NCI-H1417 treated with DMSO at 0.1 percent for 48 hours (cell line): ENCODE measurements at regions not wholly inside any gene's neighbourhood (a gene's known extent, or its start where the extent isn't known, plus 50 kb on each side); places are given as distances from the start of the nearest gene placed in this dataset.
"Not testable (repeated sequence)": the region's sequence is repeated elsewhere in the genome, so short reads cannot be mapped to it uniquely, and the experiment has no call there.

Source experiments
- DNase-seq: peaks from one replicate; lab custom pipeline; 2025; lab: John Stamatoyannopoulos, UW

GRCh38 chr16:85443531-85443930 lies 169.6 kb upstream of the GSE1 start:
- no peak for DNase-seq

GRCh38 chr16:85445064-85445778 lies 167.9 kb upstream of the GSE1 start:
- peak; percentile 78 for DNase-seq

- no peak for DNase-seq
These were observed 167.3 kb upstream of the GSE1 start for GRCh38 chr16:85445779-85446222.

GRCh38 chr16:85446951-85447692 lies 166.0 kb upstream of the GSE1 start:
- DNase-seq, result no peak

GRCh38 chr16:85447693-85448313 lies 165.3 kb upstream of the GSE1 start:
- no peak for DNase-seq

GRCh38 chr16:85448557-85449190 lies 164.4 kb upstream of the GSE1 start:
- DNase-seq, result peak; percentile 98

GRCh38 chr16:85449191-85449884 lies 163.8 kb upstream of the GSE1 start:
- DNase-seq, result no peak

- DNase-seq, result no peak
These were observed 163.3 kb upstream of the GSE1 start for GRCh38 chr16:85449885-85450245.

GRCh38 chr16:85451142-85451541 lies 162.0 kb upstream of the GSE1 start:
- not testable (repeated sequence) for DNase-seq

GRCh38 chr16:85451641-85452363 lies 161.3 kb upstream of the GSE1 start:
- peak; percentile 72 for DNase-seq

GRCh38 chr16:85452364-85453193 lies 160.5 kb upstream of the GSE1 start:
- DNase-seq, result no peak

GRCh38 chr16:85453194-85453678 lies 159.9 kb upstream of the GSE1 start:
- DNase-seq, result no peak

GRCh38 chr16:85453703-85454102 lies 159.4 kb upstream of the GSE1 start:
- DNase-seq, result no peak

GRCh38 chr16:85454171-85454872 lies 158.8 kb upstream of the GSE1 start:
- DNase-seq, result no peak

- no peak for DNase-seq
These were observed 157.6 kb upstream of the GSE1 start for GRCh38 chr16:85455534-85455933.

- DNase-seq, result no peak
These were observed 155.8 kb upstream of the GSE1 start for GRCh38 chr16:85457366-85457765.

GRCh38 chr16:85458968-85459367 lies 154.2 kb upstream of the GSE1 start:
- no peak for DNase-seq

- DNase-seq, result no peak
These were observed 153.4 kb upstream of the GSE1 start for GRCh38 chr16:85459529-85460251.
